Stomach (tissue), 8 donors: ENCODE measurements at regions not wholly inside any gene's neighbourhood (a gene's known extent, or its start where the extent isn't known, plus 50 kb on each side); places are given as distances from the start of the nearest gene placed in this dataset.

Source experiments
- DNase-seq, 2 donors: peaks; one replicate each; pipeline versions ENCODE4 v3.0.0 to v3.0.0-alpha.2; 2013 to 2019
- H3K27ac ChIP-seq, 5 donors: fragments of 200-600 bp in 4 of 5; sonication (generic) in 4 of 5; one replicate each; pipeline ENCODE4 v1.5.1; 2013 to 2019; ENCODE audit warnings: mild to moderate bottlenecking in 1 of 5, moderate library complexity in 1 of 5
- H3K27me3 ChIP-seq, 3 donors: fragments of 200-600 bp; sonication (generic); one replicate each; pipeline ENCODE4 v1.5.1; 2017 to 2019; ENCODE audit warnings: mixed run types in 1 of 3
- H3K36me3 ChIP-seq, 4 donors: fragments of 200-600 bp; sonication (generic); 1 replicate in 3 of 4; 2 replicates in 1 of 4; pipeline ENCODE4 v1.5.1; 2016 to 2019
- H3K4me1 ChIP-seq, 4 donors: fragments of 200-600 bp; sonication (generic); one replicate each; pipeline ENCODE4 v1.5.1; 2016 to 2019
- H3K4me3 ChIP-seq, 4 donors: fragments of 200-600 bp; sonication (generic) in 3 of 4; one replicate each; pipeline ENCODE4 v1.5.1; 2016 to 2019; ENCODE audit warnings: mild to moderate bottlenecking in 1 of 4
- H3K9me3 ChIP-seq, 4 donors: fragments of 200-600 bp; sonication (generic); one replicate each; pipeline ENCODE4 v1.5.1; 2016 to 2019
- EP300 ChIP-seq: sonication (generic); formaldehyde crosslinking; IDR thresholded peaks from one replicate; pipeline ENCODE4 v1.6.1; 2017; ENCODE audit warnings: antibody characterized with exemption
- POLR2A ChIP-seq, 4 donors: fragments of 450-650 bp; IDR thresholded peaks; one replicate each; pipeline ENCODE4 v1.6.1; 2016; ENCODE audit warnings: antibody characterized with exemption in 4 of 4, control low read depth in 2 of 4, mild to moderate bottlenecking in 1 of 4, moderate library complexity in 1 of 4
- POLR2AphosphoS5 ChIP-seq, 3 donors: sonication (generic); formaldehyde crosslinking; IDR thresholded peaks; one replicate each; pipeline ENCODE4 v1.6.1; 2016; ENCODE audit warnings: antibody characterized with exemption in 3 of 3
- WGBS, 5 donors: extraction: QIAGEN DNeasy Blood & Tissue Kit in 3 of 5; methylation state at CpG; one replicate each; pipeline versions ENCODE4 v1.1.5 to v1.1.7; 2013 to 2018; 5-methylcytosine and 5-hydroxymethylcytosine counted together
- intact Hi-C: fragments of 100-400 bp; cut with DNase I; formaldehyde crosslinking; loops from one replicate; pipeline ENCODE4 v1.15.1; 2023; ENCODE audit warnings: low total_unique reads
- TF ChIP-seq, protein P1 (sequence below), 7 experiments: fragments of 450-650 bp in 4 of 7; fragments of 200-600 bp in 3 of 7; sonication (generic) in 3 of 7; IDR thresholded peaks; one replicate each; pipeline ENCODE4 v1.5.1; 2016 to 2019; ENCODE audit warnings: antibody characterized with exemption in 7 of 7, control low read depth in 2 of 7, mild to moderate bottlenecking in 1 of 7
- donor health status: healthy with polysubstance abuse.
- donor health status: Bipolar disorder and iron deficiency.
- donor health status: healthy.

DNA sequence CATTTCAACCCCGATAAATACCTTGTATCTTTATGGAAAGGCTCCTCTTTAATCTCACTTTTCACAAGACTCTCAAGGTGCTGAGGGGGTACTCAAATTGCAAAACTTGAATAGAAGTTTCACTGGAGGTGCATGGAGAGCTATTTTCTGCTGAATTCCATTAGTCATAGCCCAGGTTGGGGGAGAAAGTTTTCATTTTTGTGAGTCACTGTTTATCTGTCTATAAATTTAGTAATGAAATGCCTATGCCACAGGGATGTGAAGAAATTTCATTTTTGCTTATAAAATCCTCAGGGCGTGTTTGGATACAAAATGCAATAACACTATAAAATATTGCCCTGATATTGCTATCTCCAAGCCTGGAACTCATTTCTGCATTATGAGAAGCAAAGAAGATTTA is 346.3 kb downstream of the LRATD1 start:
- Histone ChIP-seq H3K9me3 (no peaks in the 10 kb centered on the region), H3K36me3 (no peaks in the 10 kb centered on the region), H3K27me3 (no peaks in the 10 kb centered on the region), H3K4me3 (no peak overlapping the region), H3K4me1 (no peaks in the 10 kb centered on the region), H3K27ac (no peak overlapping the region)
- intact Hi-C loops, result no loop called here
- DNase-seq, result no peak
- WGBS, 5 donors, result 84 to 93% (median 88%) methylated on average over 2 of the region's 2 CpGs
- TF ChIP-seq, protein P1, sequence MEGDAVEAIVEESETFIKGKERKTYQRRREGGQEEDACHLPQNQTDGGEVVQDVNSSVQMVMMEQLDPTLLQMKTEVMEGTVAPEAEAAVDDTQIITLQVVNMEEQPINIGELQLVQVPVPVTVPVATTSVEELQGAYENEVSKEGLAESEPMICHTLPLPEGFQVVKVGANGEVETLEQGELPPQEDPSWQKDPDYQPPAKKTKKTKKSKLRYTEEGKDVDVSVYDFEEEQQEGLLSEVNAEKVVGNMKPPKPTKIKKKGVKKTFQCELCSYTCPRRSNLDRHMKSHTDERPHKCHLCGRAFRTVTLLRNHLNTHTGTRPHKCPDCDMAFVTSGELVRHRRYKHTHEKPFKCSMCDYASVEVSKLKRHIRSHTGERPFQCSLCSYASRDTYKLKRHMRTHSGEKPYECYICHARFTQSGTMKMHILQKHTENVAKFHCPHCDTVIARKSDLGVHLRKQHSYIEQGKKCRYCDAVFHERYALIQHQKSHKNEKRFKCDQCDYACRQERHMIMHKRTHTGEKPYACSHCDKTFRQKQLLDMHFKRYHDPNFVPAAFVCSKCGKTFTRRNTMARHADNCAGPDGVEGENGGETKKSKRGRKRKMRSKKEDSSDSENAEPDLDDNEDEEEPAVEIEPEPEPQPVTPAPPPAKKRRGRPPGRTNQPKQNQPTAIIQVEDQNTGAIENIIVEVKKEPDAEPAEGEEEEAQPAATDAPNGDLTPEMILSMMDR (IDR thresholded peaks at IDR 0.05), result no peak
- TF ChIP-seq POLR2A (IDR thresholded peaks at IDR 0.05), result no peak
- TF ChIP-seq POLR2AphosphoS5 (IDR thresholded peaks at IDR 0.05), result no peak
- TF ChIP-seq EP300, result no peak

DNA sequence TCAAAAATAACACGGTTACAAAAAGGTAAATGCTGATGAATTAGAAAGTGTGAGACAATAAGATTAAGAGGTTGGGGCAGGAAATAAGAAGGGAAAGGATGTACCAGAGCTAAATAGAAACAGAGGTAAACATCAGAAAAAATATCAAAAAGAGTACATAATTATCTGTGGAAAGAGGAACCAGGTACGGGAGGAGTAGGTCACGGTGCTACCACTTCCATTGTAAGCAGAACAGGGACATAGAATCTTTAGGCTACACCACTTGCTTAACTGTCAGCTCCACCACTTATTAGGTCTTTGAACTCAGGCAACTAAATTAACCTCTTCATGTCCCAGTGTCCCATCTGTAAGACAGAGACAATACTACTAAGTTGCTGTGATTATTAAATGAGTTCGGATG is 350.3 kb downstream of the LRATD1 start:
- no peak for TF ChIP-seq EP300
- TF ChIP-seq POLR2AphosphoS5 (IDR thresholded peaks at IDR 0.05), result no peak
- no peaks in the 10 kb centered on the region for H3K36me3 ChIP-seq
- 78 to 86% (median 80%) methylated on average over 4 of the region's 4 CpGs for WGBS, 5 donors
- H3K4me3 ChIP-seq, result no peak overlapping the region
- H3K27ac ChIP-seq, result no peak overlapping the region
- H3K9me3 ChIP-seq, result no peaks in the 10 kb centered on the region
- intact Hi-C loops, result no loop called here
- peaks cover 0 to 3% (median 0%) of the 10 kb centered on the region in 3 donors for H3K27me3 ChIP-seq
- no peaks in the 10 kb centered on the region for H3K4me1 ChIP-seq
- DNase-seq, result no peak

DNA sequence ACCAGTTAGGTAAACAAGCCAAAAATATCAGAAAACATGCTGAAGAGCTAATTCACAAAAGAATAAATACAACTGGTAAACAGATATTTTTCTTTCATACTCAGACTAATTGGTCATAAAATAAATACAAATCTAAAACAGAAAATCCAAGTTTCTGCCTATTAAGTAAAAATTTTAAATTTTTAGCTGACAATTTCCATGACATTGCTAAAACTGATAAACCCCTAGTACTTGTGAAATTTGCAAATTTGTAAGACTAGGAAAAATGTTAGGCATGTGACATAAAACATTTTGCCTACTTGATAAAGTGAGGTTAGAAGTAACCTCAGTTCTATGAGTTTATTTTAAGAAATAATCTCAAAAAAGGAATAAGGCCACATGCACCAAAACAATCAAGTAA is 356.1 kb downstream of the LRATD1 start:
- DNase-seq, result no peak
- intact Hi-C loops, result no loop called here
- no peaks in the 10 kb centered on the region for H3K36me3 ChIP-seq
- H3K4me3 ChIP-seq, result no peak overlapping the region
- TF ChIP-seq, protein P1 (IDR thresholded peaks at IDR 0.05), result no peak
- no peak for TF ChIP-seq POLR2A (IDR thresholded peaks at IDR 0.05)
- TF ChIP-seq POLR2AphosphoS5 (IDR thresholded peaks at IDR 0.05), result no peak
- no peak for TF ChIP-seq EP300
- H3K4me1 ChIP-seq, result no peaks in the 10 kb centered on the region
- H3K9me3 ChIP-seq, result no peaks in the 10 kb centered on the region
- peaks cover 0 to 3% (median 0%) of the 10 kb centered on the region in 3 donors for H3K27me3 ChIP-seq
- no peak overlapping the region for H3K27ac ChIP-seq

DNA sequence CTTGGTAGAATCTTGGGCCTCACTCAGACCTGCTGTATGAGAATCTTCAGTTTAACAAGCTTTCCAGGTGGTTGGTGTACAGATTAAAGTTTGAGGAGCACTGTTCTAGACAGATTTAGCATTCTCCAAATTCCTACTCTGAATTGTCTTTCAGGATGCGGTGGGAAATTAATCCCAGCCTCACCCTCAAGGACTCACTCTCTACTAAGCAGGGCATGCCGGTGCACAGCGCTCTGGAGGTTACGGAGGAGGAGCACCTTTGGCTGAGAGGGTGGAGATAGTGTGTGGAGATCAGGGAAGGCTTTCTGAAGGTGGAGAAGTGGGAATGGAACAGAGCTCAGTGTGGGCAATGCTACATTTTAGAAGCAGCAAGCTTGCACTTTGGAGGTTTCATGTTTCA is 359.2 kb downstream of the LRATD1 start:
- Histone ChIP-seq H3K27me3 (no peaks in the 10 kb centered on the region), H3K4me3 (no peak overlapping the region), H3K4me1 (no peaks in the 10 kb centered on the region), H3K9me3 (no peaks in the 10 kb centered on the region), H3K36me3 (no peaks in the 10 kb centered on the region), H3K27ac (no peak overlapping the region)
- TF ChIP-seq POLR2AphosphoS5 (IDR thresholded peaks at IDR 0.05) (no peak), EP300 (no peak), POLR2A (IDR thresholded peaks at IDR 0.05) (no peak)
- TF ChIP-seq, protein P1 (IDR thresholded peaks at IDR 0.05), result no peak
- WGBS, 5 donors, result 82 to 95% (median 88%) methylated on average over 4 of the region's 4 CpGs
- DNase-seq, result no peak
- intact Hi-C loops, result no loop called here

DNA sequence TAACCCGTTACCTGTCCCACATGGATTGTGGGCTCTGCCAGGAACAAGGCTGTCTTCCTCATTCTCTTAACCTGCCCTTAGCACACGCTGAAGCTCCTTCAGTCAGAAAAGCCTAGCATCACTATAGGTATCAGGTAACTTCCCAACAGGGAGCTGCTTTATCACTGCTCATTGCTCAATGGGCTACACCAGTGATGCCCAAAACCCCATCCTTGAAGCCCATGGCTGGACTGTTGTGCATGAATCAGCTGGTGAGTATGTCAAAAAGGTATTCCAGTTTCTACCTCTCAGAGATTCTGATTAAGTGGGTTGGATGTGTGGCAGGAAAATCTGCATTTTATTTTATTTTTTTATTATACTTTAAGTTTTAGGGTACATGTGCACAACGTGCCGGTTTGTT is 362.2 kb downstream of the LRATD1 start:
- DNase-seq, result no peak
- no peak overlapping the region for H3K27ac ChIP-seq
- no peaks in the 10 kb centered on the region for H3K4me1 ChIP-seq
- no peak overlapping the region for H3K4me3 ChIP-seq
- no peaks in the 10 kb centered on the region for H3K9me3 ChIP-seq
- 86 to 92% (median 92%) methylated on average over 4 of the region's 4 CpGs for WGBS, 5 donors
- no peaks in the 10 kb centered on the region for H3K27me3 ChIP-seq
- H3K36me3 ChIP-seq, result no peaks in the 10 kb centered on the region
- intact Hi-C loops, result no loop called here
- no peak for TF ChIP-seq POLR2AphosphoS5 (IDR thresholded peaks at IDR 0.05)
- no peak for TF ChIP-seq EP300
- TF ChIP-seq, protein P1 (IDR thresholded peaks at IDR 0.05), result no peak
- no peak for TF ChIP-seq POLR2A (IDR thresholded peaks at IDR 0.05)
